Panc1 (cell line): ENCODE measurements at regions not wholly inside any gene's neighbourhood (a gene's known extent, or its start where the extent isn't known, plus 50 kb on each side); places are given as distances from the start of the nearest gene placed in this dataset.

Experiments used
- ATAC-seq: fragments of 200-7000 bp; cut with Tn5 transposase; 2 replicates; pipeline ENCODE4 v1.9.1; 2020; ENCODE audit warnings: mild to moderate bottlenecking, moderate library complexity
- BruUV-seq: library from RNA; stranded (reverse); fragments of 400-500 nt; replicated peaks from 2 replicates; lab custom pipeline; 2021; lab: Mats Ljungman, UMichigan
- CTCF ChIA-PET: fragments of 300-600 bp; sonication (Branson Sonifier 250); formaldehyde crosslinking; loops from one replicate; lab custom pipeline; 2022; ENCODE audit warnings: antibody characterized with exemption; lab: Charles Lee
- POLR2A ChIA-PET: fragments of 300-600 bp; sonication (Branson Sonifier 250); formaldehyde crosslinking; loops from one replicate; lab custom pipeline; 2022; ENCODE audit warnings: antibody characterized with exemption; lab: Charles Lee
- DNase-seq: peaks from one replicate; pipeline ENCODE4 v3.0.0-alpha.2; 2010; ENCODE audit warnings: low read depth, low spot score
- H3K27ac ChIP-seq: 2 replicates; pipeline ENCODE4 v1.5.1; 2011; ENCODE audit warnings: mild to moderate bottlenecking, low read length, inconsistent platforms
- H3K27me3 ChIP-seq: fragments of 200-500 bp; sonication (Bioruptor generic); 2 replicates; pipeline ENCODE4 v1.6.0; 2014; ENCODE audit warnings: low read length, inconsistent platforms; ENCODE audit not compliant: control insufficient read depth, insufficient read depth
- H3K36me3 ChIP-seq: fragments of 200-500 bp; sonication (Bioruptor generic); 2 replicates; pipeline ENCODE4 v1.5.1; 2014; ENCODE audit warnings: inconsistent platforms, mild to moderate bottlenecking, low read length, moderate library complexity; ENCODE audit not compliant: control insufficient read depth, insufficient read depth
- H3K4me1 ChIP-seq: 2 replicates; pipeline ENCODE4 v1.5.1; 2011; ENCODE audit warnings: inconsistent platforms, mild to moderate bottlenecking, low read length, moderate library complexity; ENCODE audit not compliant: control insufficient read depth, insufficient read depth
- H3K4me3 ChIP-seq, 2 experiments: 2 replicates each; pipeline ENCODE4 v1.5.1; 2011 to 2012; ENCODE audit warnings: low read depth in 2 of 2, low read length in 2 of 2, mild to moderate bottlenecking in 2 of 2, inconsistent platforms in 1 of 2, moderate library complexity in 1 of 2
- H3K9me3 ChIP-seq: fragments of 200-500 bp; sonication (Bioruptor generic); 2 replicates; pipeline ENCODE4 v1.5.1; 2014; ENCODE audit warnings: low read depth, mild to moderate bottlenecking, inconsistent platforms, low read length, moderate library complexity; ENCODE audit not compliant: control insufficient read depth, insufficient read depth
- CTCF ChIP-seq: fragments of 450-650 bp; IDR thresholded peaks from 2 replicates; pipeline ENCODE4 v1.5.1; 2017; ENCODE audit warnings: mild to moderate bottlenecking
- POLR2AphosphoS5 ChIP-seq: IDR thresholded peaks from 2 replicates; pipeline ENCODE4 v1.6.1; 2012; ENCODE audit warnings: mild to moderate bottlenecking, low read depth, low read length, moderate library complexity
- REST ChIP-seq, 2 experiments: IDR thresholded peaks; 2 replicates each; pipeline ENCODE4 v1.6.1; 2011 to 2012; ENCODE audit warnings: low read depth in 2 of 2, control low read depth in 1 of 2, low read length in 1 of 2, mild to moderate bottlenecking in 1 of 2, moderate library complexity in 1 of 2; ENCODE audit not compliant: insufficient read depth in 1 of 2
- SIN3A ChIP-seq: IDR thresholded peaks from 2 replicates; pipeline ENCODE4 v1.6.1; 2012; ENCODE audit warnings: low read depth, mild to moderate bottlenecking, low read length, moderate library complexity, borderline replicate concordance; ENCODE audit not compliant: insufficient read depth
- TCF7L2 ChIP-seq: IDR thresholded peaks from 2 replicates; pipeline ENCODE4 v1.6.1; 2011; ENCODE audit warnings: mild to moderate bottlenecking, low read depth, low read length, inconsistent platforms
- in situ Hi-C: cut with HindIII; loops from 2 replicates; pipeline ENCODE4 v1.10.0; 2016; ENCODE audit warnings: low sequenced_read_pairs, low pct_unique_long_range_greater_than_20kb
- intact Hi-C: fragments of 100-400 bp; cut with micrococcal nuclease; formaldehyde crosslinking; loops from one replicate; pipeline ENCODE4 v1.10.0; 2022; ENCODE audit not compliant: unreplicated experiment

GRCh38 chr4:124480061-124480460 is 232.5 kb downstream of the ANKRD50 start:
- Histone ChIP-seq H3K36me3 (no peaks in the 10 kb centered on the region), H3K4me3 (no peak overlapping the region), H3K27ac (no peak overlapping the region), H3K4me1 (no peaks in the 10 kb centered on the region), H3K9me3 (no peaks in the 10 kb centered on the region), H3K27me3 (no peaks in the 10 kb centered on the region)
- TF ChIP-seq CTCF (no peak), POLR2AphosphoS5 (no peak), TCF7L2 (no peak), REST (IDR thresholded peaks at IDR 0.05; ENCODE audit: insufficient read depth in 1 of 2, low read depth in 2 of 2, low read length in 1 of 2) (no peak), SIN3A (no peak)
- ATAC-seq, result no peak
- ChIA-PET POLR2A (no interaction called here), CTCF (no interaction called here)
- intact Hi-C loops (no loop called here), in situ Hi-C loops (no loop called here)
- BruUV-seq, result no TSS peak
- DNase-seq, result no peak

- Histone ChIP-seq H3K4me1 (no peaks in the 10 kb centered on the region), H3K36me3 (no peaks in the 10 kb centered on the region), H3K27me3 (no peaks in the 10 kb centered on the region), H3K4me3 (no peak overlapping the region), H3K9me3 (no peaks in the 10 kb centered on the region), H3K27ac (no peak overlapping the region)
- BruUV-seq, result no TSS peak
- ATAC-seq (no peak), DNase-seq (no peak)
- ChIA-PET POLR2A (no interaction called here), CTCF (no interaction called here)
- in situ Hi-C loops, result no loop called here
- no peak for TF ChIP-seq CTCF
- TF ChIP-seq POLR2AphosphoS5, result no peak
- intact Hi-C loops, result no loop called here
These were observed 231.4 kb downstream of the ANKRD50 start for GRCh38 chr4:124481123-124481522.
